ENCODE measurements at regions not wholly inside any gene's neighbourhood (a gene's known extent, or its start where the extent isn't known, plus 50 kb on each side); places are given as distances from the start of the nearest gene placed in this dataset.

- no peak for TF ChIP-seq CTCF (conservative IDR thresholded peaks at IDR 0.05)
- no peak for TF ChIP-seq EZH2 (IDR thresholded peaks at IDR 0.05; ENCODE audit: low read depth)
Measured at GRCh38 chr15:98217356-98217755, 256.9 kb downstream of the ARRDC4 start.
